Naive thymus-derived CD4-positive, alpha-beta T cell (primary cell): ENCODE measurements at regions not wholly inside any gene's neighbourhood (a gene's known extent, or its start where the extent isn't known, plus 50 kb on each side); places are given as distances from the start of the nearest gene placed in this dataset.
"Not testable (repeated sequence)": the region's sequence is repeated elsewhere in the genome, so short reads cannot be mapped to it uniquely, and the experiment has no call there.

Experiments used
- ATAC-seq: fragments of 150-1000 bp; cut with Tn5 transposase; 2 replicates; pipeline ENCODE4 v1.10.0; 2021; ENCODE audit warnings: mild to moderate bottlenecking, moderate library complexity
- CTCF ChIA-PET: fragments of 350-600 bp; sonication (Branson Sonifier 250); formaldehyde crosslinking; loops from one replicate; lab custom pipeline; 2021; ENCODE audit warnings: antibody characterized with exemption; lab: Charles Lee
- POLR2A ChIA-PET: fragments of 350-600 bp; sonication (Branson Sonifier 250); formaldehyde crosslinking; loops from one replicate; lab custom pipeline; 2021; ENCODE audit warnings: antibody characterized with exemption, inconsistent platforms; lab: Charles Lee
- DNase-seq, 9 donors: peaks; one replicate each; pipeline versions ENCODE4 v3.0.0 to v3.0.0-alpha.2; 2020 to 2022; ENCODE audit warnings: mixed read lengths in 1 of 9
- H3K27ac ChIP-seq: one replicate; pipeline ENCODE4 v1.7.0; 2013; ENCODE audit warnings: mild to moderate bottlenecking, low read depth, low read length, moderate library complexity
- H3K27me3 ChIP-seq, 2 donors: one replicate each; pipeline ENCODE4 v1.7.0; 2013; ENCODE audit warnings: low read length in 2 of 2, mild to moderate bottlenecking in 2 of 2, moderate library complexity in 2 of 2; ENCODE audit not compliant: control insufficient read depth in 2 of 2, insufficient read depth in 2 of 2
- H3K36me3 ChIP-seq, 3 experiments: 1 replicate in 2 of 3; 2 replicates in 1 of 3; pipeline ENCODE4 v1.7.0; 2013; ENCODE audit warnings: low read length in 3 of 3, mild to moderate bottlenecking in 3 of 3, moderate library complexity in 1 of 3; ENCODE audit not compliant: insufficient read depth in 3 of 3, control insufficient read depth in 2 of 3
- H3K4me1 ChIP-seq, 2 donors: one replicate each; pipeline ENCODE4 v1.7.0; 2013; ENCODE audit warnings: low read length in 2 of 2, mild to moderate bottlenecking in 2 of 2, moderate library complexity in 1 of 2; ENCODE audit not compliant: control insufficient read depth in 2 of 2, insufficient read depth in 2 of 2
- H3K4me3 ChIP-seq: 2 replicates; pipeline ENCODE4 v1.7.0; 2013; ENCODE audit warnings: mild to moderate bottlenecking, low read length
- H3K9me3 ChIP-seq, 3 experiments: 1 replicate in 2 of 3; 2 replicates in 1 of 3; pipeline ENCODE4 v1.7.0; 2013; ENCODE audit warnings: low read length in 3 of 3; ENCODE audit not compliant: control insufficient read depth in 2 of 3
- H3K27ac Mint-ChIP-seq, 9 donors: one replicate each; pipeline ENCODE4 v1.8.0; 2020 to 2022; ENCODE audit warnings: mixed read lengths in 9 of 9, mild to moderate bottlenecking in 8 of 9, moderate library complexity in 5 of 9, inconsistent platforms in 2 of 9
- H3K27me3 Mint-ChIP-seq, 5 donors: one replicate each; pipeline ENCODE4 v1.8.0; 2021 to 2022; ENCODE audit warnings: mixed read lengths in 5 of 5, mild to moderate bottlenecking in 1 of 5
- H3K36me3 Mint-ChIP-seq, 5 donors: one replicate each; pipeline ENCODE4 v1.8.0; 2020 to 2022; ENCODE audit warnings: mixed read lengths in 5 of 5, mild to moderate bottlenecking in 3 of 5, inconsistent platforms in 1 of 5
- H3K4me1 Mint-ChIP-seq, 7 donors: one replicate each; pipeline ENCODE4 v1.8.0; 2020 to 2022; ENCODE audit warnings: mixed read lengths in 7 of 7, mild to moderate bottlenecking in 3 of 7, inconsistent platforms in 1 of 7
- H3K4me3 Mint-ChIP-seq, 10 donors: one replicate each; pipeline ENCODE4 v1.8.0; 2020 to 2022; ENCODE audit warnings: mild to moderate bottlenecking in 10 of 10, mixed read lengths in 10 of 10, moderate library complexity in 6 of 10, inconsistent platforms in 2 of 10
- H3K9me3 Mint-ChIP-seq, 11 donors: one replicate each; pipeline ENCODE4 v1.8.0; 2020 to 2022; ENCODE audit warnings: mixed read lengths in 11 of 11, mild to moderate bottlenecking in 4 of 11, inconsistent platforms in 1 of 11, moderate library complexity in 1 of 11
- intact Hi-C, 2 donors: fragments of 100-400 bp; cut with micrococcal nuclease; formaldehyde crosslinking; loops; one replicate each; pipeline ENCODE4 v1.15.1; 2023

GRCh38 chr15:96201696-96202095, 128.8 kb upstream of the NR2F2 start:
- Mint-ChIP-seq H3K9me3 (peaks cover 1 to 33% (median 11%) of the 10 kb centered on the region in 11 donors), H3K36me3 (peaks cover 0 to 8% (median 0%) of the 10 kb centered on the region in 5 donors), H3K4me1 (peaks cover 0 to 3% (median 0%) of the 10 kb centered on the region in 7 donors), H3K27ac (no peak overlapping the region), H3K27me3 (peaks cover 0 to 39% (median 33%) of the 10 kb centered on the region in 5 donors), H3K4me3 (no peak overlapping the region)
- DNase-seq (no peak), ATAC-seq (no peak)
- no peaks in the 10 kb centered on the region for H3K4me1 ChIP-seq
- H3K4me3 ChIP-seq: no peak overlapping the region
- no peaks in the 10 kb centered on the region for H3K36me3 ChIP-seq
- no peaks in the 10 kb centered on the region for H3K27me3 ChIP-seq
- no peaks in the 10 kb centered on the region for H3K9me3 ChIP-seq
- ChIA-PET CTCF (no interaction called here), POLR2A (no interaction called here)
- intact Hi-C loops: no loop called here
- no peak overlapping the region for H3K27ac ChIP-seq

GRCh38 chr15:96205588-96205987, 124.9 kb upstream of the NR2F2 start:
- H3K27ac Mint-ChIP-seq, POLR2A ChIA-PET, H3K36me3 Mint-ChIP-seq, H3K27ac ChIP-seq, H3K4me3 Mint-ChIP-seq, H3K9me3 ChIP-seq, CTCF ChIA-PET, H3K4me1 ChIP-seq, ATAC-seq, H3K4me1 Mint-ChIP-seq, DNase-seq, H3K4me3 ChIP-seq, H3K36me3 ChIP-seq, H3K27me3 ChIP-seq, intact Hi-C loops: not testable (repeated sequence)
- peaks cover 1 to 43% (median 14%) of the 10 kb centered on the region in 11 donors for H3K9me3 Mint-ChIP-seq
- peaks cover 0 to 21% (median 18%) of the 10 kb centered on the region in 5 donors for H3K27me3 Mint-ChIP-seq

GRCh38 chr15:96207377-96208006, 123.0 kb upstream of the NR2F2 start:
- ATAC-seq (no peak), DNase-seq (no peak)
- POLR2A ChIA-PET: no interaction called here
- no peaks in the 10 kb centered on the region for H3K36me3 Mint-ChIP-seq
- no peak overlapping the region for H3K4me3 Mint-ChIP-seq
- Histone ChIP-seq H3K36me3 (no peaks in the 10 kb centered on the region), H3K27me3 (no peaks in the 10 kb centered on the region), H3K4me1 (no peaks in the 10 kb centered on the region), H3K9me3 (no peaks in the 10 kb centered on the region), H3K4me3 (no peak overlapping the region), H3K27ac (no peak overlapping the region)
- intact Hi-C loops: no loop called here
- peaks cover 0 to 2% (median 0%) of the 10 kb centered on the region in 7 donors for H3K4me1 Mint-ChIP-seq
- CTCF ChIA-PET: no interaction called here
- no peak overlapping the region for H3K27ac Mint-ChIP-seq
- H3K27me3 Mint-ChIP-seq: peaks cover 0 to 14% (median 7%) of the 10 kb centered on the region in 5 donors
- H3K9me3 Mint-ChIP-seq: peaks cover 0 to 31% (median 8%) of the 10 kb centered on the region in 11 donors

GRCh38 chr15:96209285-96209735, 121.2 kb upstream of the NR2F2 start:
- intact Hi-C loops: no loop called here
- Mint-ChIP-seq H3K27ac (no peak overlapping the region), H3K4me3 (no peak overlapping the region), H3K36me3 (no peaks in the 10 kb centered on the region), H3K27me3 (peaks cover 0 to 14% (median 10%) of the 10 kb centered on the region in 5 donors), H3K4me1 (peaks cover 0 to 2% (median 0%) of the 10 kb centered on the region in 7 donors), H3K9me3 (peaks cover 0 to 22% (median 5%) of the 10 kb centered on the region in 11 donors)
- Histone ChIP-seq H3K36me3 (no peaks in the 10 kb centered on the region), H3K4me3 (no peak overlapping the region), H3K4me1 (no peaks in the 10 kb centered on the region), H3K27ac (no peak overlapping the region), H3K27me3 (no peaks in the 10 kb centered on the region), H3K9me3 (no peaks in the 10 kb centered on the region)
- ChIA-PET CTCF (no interaction called here), POLR2A (no interaction called here)
- DNase-seq: no peak
- ATAC-seq: no peak

GRCh38 chr15:96213045-96213444, 117.5 kb upstream of the NR2F2 start:
- DNase-seq (no peak), ATAC-seq (no peak)
- Mint-ChIP-seq H3K27ac (no peak overlapping the region), H3K4me1 (no peaks in the 10 kb centered on the region), H3K27me3 (peaks cover 0 to 26% (median 11%) of the 10 kb centered on the region in 5 donors), H3K9me3 (peaks cover 0 to 13% (median 3%) of the 10 kb centered on the region in 11 donors), H3K36me3 (no peaks in the 10 kb centered on the region), H3K4me3 (no peak overlapping the region)
- intact Hi-C loops: no loop called here
- H3K36me3 ChIP-seq: no peaks in the 10 kb centered on the region
- CTCF ChIA-PET: no interaction called here
- POLR2A ChIA-PET: no interaction called here
- no peaks in the 10 kb centered on the region for H3K27me3 ChIP-seq
- no peak overlapping the region for H3K27ac ChIP-seq
- no peaks in the 10 kb centered on the region for H3K4me1 ChIP-seq
- no peaks in the 10 kb centered on the region for H3K9me3 ChIP-seq
- H3K4me3 ChIP-seq: no peak overlapping the region

- Histone ChIP-seq H3K27me3 (no peaks in the 10 kb centered on the region), H3K36me3 (no peaks in the 10 kb centered on the region), H3K27ac (no peak overlapping the region), H3K4me1 (no peaks in the 10 kb centered on the region), H3K4me3 (no peak overlapping the region), H3K9me3 (no peaks in the 10 kb centered on the region)
- no peak for DNase-seq
- H3K4me3 Mint-ChIP-seq: no peak overlapping the region
- ChIA-PET POLR2A (no interaction called here), CTCF (no interaction called here)
- H3K36me3 Mint-ChIP-seq: peaks cover 0 to 3% (median 0%) of the 10 kb centered on the region in 5 donors
- intact Hi-C loops: no loop called here
- no peak overlapping the region for H3K27ac Mint-ChIP-seq
- ATAC-seq: no peak
- peaks cover 0 to 28% (median 11%) of the 10 kb centered on the region in 5 donors for H3K27me3 Mint-ChIP-seq
- peaks cover 0 to 17% (median 2%) of the 10 kb centered on the region in 11 donors for H3K9me3 Mint-ChIP-seq
- H3K4me1 Mint-ChIP-seq: no peaks in the 10 kb centered on the region
Measured at GRCh38 chr15:96213896-96214295, 116.6 kb upstream of the NR2F2 start.

GRCh38 chr15:96216481-96216880, 114.0 kb upstream of the NR2F2 start:
- H3K4me1 Mint-ChIP-seq, DNase-seq, H3K9me3 ChIP-seq, H3K4me3 ChIP-seq, H3K4me3 Mint-ChIP-seq, H3K27ac Mint-ChIP-seq, intact Hi-C loops, POLR2A ChIA-PET, H3K27me3 ChIP-seq, H3K36me3 ChIP-seq, H3K27ac ChIP-seq, CTCF ChIA-PET, ATAC-seq, H3K36me3 Mint-ChIP-seq, H3K4me1 ChIP-seq: not testable (repeated sequence)
- Mint-ChIP-seq H3K9me3 (peaks cover 0 to 18% (median 3%) of the 10 kb centered on the region in 11 donors), H3K27me3 (peaks cover 0 to 32% (median 16%) of the 10 kb centered on the region in 5 donors)
